ENCODE measurements at regions not wholly inside any gene's neighbourhood (a gene's known extent, or its start where the extent isn't known, plus 50 kb on each side); places are given as distances from the start of the nearest gene placed in this dataset.
"Not testable (repeated sequence)": the region's sequence is repeated elsewhere in the genome, so short reads cannot be mapped to it uniquely, and the experiment has no call there.

GRCh38 chr4:10898072-10898471 is 213.5 kb upstream of the CLNK start:
- no peak for DNase-seq (ENCODE audit: low spot score)

- no peak for DNase-seq (ENCODE audit: low spot score)
These were observed 212.5 kb upstream of the CLNK start for GRCh38 chr4:10897076-10897475.

DNA sequence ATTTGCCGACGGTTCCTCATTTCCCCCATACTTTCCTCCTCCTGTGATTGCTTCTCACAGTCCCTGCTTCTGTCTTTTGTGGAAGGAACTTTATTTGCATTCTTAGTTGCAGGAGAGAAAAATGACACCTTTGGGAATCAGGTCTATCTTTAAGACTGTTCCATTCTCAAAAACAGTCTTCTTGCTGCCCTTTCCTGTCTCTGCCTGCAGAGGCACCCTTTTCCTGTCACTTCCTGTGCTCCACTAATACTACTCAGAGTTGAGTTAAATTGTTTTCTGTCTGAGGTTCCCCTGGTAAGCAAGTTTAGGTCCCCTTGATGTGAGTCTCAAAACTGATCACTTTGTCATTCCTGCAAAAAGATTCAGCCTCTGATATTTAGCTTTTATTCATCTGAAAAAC is 208.8 kb upstream of the CLNK start:
- DNase-seq (ENCODE audit: low spot score) = peak; percentile 3

- no peak for DNase-seq (ENCODE audit: low spot score)
These were observed 207.3 kb upstream of the CLNK start for GRCh38 chr4:10891866-10892265.

- no peak for DNase-seq (ENCODE audit: low spot score)
These were observed 205.3 kb upstream of the CLNK start for GRCh38 chr4:10889819-10890218.

GRCh38 chr4:10879411-10880110 is 195.0 kb upstream of the CLNK start:
- no peak for DNase-seq (ENCODE audit: low spot score)

DNA sequence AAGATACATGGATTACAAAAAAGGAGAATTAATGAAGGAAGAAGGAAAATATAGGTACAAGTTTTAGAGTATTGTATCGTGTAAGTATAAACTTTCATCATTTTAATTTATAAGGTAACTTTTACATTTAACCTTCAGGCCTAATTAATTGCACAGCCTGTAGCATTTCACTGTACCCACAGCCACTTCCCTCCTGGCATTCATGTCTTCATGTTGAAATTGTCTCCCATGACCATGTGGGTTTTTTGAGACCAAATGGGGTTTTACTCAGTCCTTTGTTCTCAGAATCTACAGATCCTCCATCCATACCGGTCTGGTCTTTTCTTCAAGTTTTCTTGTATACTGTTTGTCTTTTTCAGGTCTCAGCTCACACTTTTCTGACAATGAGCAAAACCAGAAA is 194.3 kb upstream of the CLNK start:
- DNase-seq (ENCODE audit: low spot score) = no peak

- no peak for DNase-seq (ENCODE audit: low spot score)
These were observed 192.5 kb upstream of the CLNK start for GRCh38 chr4:10877076-10877475.

- DNase-seq (ENCODE audit: low spot score) = no peak
These were observed 190.7 kb upstream of the CLNK start for GRCh38 chr4:10875144-10875799.

GRCh38 chr4:10873809-10874208 is 189.2 kb upstream of the CLNK start:
- DNase-seq (ENCODE audit: low spot score) = no peak

DNA sequence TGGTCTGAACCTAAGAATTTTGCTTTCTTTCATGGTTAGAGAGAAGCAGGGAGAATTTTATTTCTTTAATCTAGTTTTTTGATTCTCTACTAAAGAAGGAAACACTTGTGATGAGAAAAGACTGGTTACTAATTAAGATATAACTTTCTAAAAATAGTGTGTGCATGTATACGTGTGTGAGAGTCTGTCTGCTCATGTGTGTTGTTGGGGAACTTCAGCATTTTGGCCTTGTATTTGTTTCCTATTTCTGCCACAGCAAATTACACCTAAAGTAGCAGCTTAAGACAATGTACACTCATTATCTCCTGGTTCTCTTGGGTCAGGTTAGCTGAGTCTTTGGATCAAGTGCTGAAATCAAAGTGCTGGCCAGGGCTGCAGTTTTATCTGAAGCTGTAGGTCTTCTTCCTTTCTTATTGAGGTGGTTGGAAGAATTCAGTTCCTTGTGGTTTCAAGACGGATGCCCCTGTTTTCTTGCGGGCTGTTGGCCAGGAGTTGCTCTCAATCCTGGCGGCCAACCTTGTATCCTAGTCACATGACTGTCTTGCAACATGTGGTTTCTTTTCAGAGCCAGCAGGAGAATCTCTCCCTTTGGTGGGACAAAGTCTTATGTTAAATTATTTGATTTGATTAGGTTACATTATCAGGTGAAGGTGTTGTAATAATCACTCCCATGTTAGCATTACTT is 188.4 kb upstream of the CLNK start:
- DNase-seq (ENCODE audit: low spot score) = no peak

GRCh38 chr4:10866666-10867065 is 182.1 kb upstream of the CLNK start:
- DNase-seq (ENCODE audit: low spot score) = no peak

DNA sequence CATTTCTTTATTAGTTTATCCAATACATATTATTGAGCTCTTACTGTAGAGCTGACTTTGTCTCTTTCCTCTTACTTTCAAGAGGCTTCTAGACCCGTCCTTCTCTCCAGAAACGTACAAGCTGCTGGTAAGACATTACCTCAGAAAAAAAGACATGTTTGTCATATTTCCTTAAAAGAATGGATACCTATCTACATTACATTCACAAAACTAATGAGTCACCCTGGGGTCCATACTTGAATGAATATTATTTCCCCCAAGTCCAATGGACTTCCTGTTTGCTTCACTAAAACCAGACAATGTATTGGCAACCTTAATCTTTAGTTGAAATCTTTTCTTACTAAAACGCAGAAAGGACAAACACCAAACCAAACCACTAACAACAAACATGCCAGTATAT is 176.5 kb upstream of the CLNK start:
- no peak for DNase-seq (ENCODE audit: low spot score)

DNA sequence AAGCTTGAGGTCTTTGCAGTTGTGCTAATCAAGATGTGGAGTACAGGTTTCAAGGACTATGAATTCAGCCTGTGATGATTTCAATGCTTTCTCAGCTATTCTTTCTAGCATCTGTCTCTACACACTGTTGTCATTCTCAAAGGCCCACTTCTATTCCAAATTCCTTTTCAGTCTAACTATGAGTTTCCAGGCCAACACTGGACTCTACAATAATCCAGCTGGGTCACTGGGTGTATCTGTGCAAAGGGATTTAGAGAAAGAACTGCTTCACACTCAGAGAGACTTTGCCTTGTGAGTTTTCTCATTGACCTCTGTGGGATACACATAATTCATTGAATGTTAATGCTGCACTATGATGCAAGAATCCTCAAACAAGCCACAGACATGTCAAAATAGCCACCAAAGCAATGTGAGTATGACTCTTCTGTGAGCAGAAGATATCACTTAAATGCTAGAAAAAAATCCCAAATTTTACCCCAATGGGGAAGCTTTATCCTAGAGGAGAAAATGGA is 171.8 kb upstream of the CLNK start:
- no peak for DNase-seq (ENCODE audit: low spot score)

- no peak for DNase-seq (ENCODE audit: low spot score)
These were observed 168.6 kb upstream of the CLNK start for GRCh38 chr4:10853196-10853595.

- DNase-seq (ENCODE audit: low spot score) = no peak
These were observed 157.1 kb upstream of the CLNK start for GRCh38 chr4:10841697-10842096.

DNA sequence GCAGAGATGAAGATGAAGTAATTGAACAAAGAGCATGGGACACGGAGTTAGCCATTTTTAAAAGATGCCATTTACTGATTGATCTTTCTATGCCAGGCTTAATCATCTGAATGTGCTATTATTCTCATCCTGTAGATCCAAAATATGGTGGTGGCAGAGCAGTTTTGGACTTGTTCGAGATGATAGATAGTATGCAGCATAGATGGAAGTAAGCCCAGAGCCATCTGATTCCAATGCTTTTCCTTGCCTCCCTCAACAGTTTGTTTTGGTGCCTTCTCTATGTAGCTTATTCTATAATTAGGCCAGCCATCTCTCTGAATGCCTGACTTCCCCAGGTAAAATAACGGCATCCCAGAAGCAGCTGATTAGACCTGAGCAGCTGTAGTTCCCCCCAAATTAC is 152.6 kb upstream of the CLNK start:
- no peak for DNase-seq (ENCODE audit: low spot score)

- peak; percentile 43 for DNase-seq (ENCODE audit: low spot score)
These were observed 148.4 kb upstream of the CLNK start for GRCh38 chr4:10832806-10833628.

DNA sequence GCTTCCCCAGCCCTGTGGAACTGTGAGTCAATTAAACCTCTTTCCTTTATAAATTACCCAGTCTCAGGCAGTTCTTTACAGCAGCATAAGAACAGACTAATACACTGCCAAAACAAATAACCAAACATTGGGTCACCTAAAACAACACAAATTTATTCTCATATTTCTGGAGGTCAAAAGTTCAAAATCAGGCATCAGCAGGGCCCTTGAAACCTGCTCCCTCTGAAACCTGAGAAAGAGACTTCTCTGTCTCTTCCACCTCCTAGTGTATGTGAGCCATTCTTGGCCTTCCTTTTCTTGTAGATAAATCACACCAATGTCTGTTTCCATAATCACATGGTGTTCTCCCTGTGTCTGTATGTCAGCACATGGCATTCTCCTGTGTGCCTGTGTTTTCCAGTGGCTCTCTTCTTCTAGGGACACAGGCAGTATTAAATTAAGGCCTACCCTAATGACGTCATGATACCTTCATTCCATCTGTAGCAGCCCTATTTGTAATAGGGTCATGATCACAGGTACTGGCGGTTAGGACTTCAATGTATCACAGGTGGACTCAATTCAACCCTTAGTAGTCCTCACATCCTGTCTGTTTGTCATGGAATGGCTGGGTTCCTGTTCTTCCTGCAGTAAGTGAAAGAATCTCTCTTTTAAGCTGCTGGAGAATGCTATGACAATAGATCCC is 147.3 kb upstream of the CLNK start:
- no peak for DNase-seq (ENCODE audit: low spot score)

- not testable (repeated sequence) for DNase-seq (ENCODE audit: low spot score)
These were observed 144.5 kb upstream of the CLNK start for GRCh38 chr4:10828918-10829538.

GRCh38 chr4:10821826-10822225 is 137.3 kb upstream of the CLNK start:
- no peak for DNase-seq (ENCODE audit: low spot score)
